ENCODE measurements at regions not wholly inside any gene's neighbourhood (a gene's known extent, or its start where the extent isn't known, plus 50 kb on each side); places are given as distances from the start of the nearest gene placed in this dataset.

- DNase-seq (ENCODE audit: low spot score): no peak
- intact Hi-C loops (cut with DNase I): no loop called here
Observed at GRCh38 chr5:22938362-22938761, 85.2 kb upstream of the CDH12 start.

DNA sequence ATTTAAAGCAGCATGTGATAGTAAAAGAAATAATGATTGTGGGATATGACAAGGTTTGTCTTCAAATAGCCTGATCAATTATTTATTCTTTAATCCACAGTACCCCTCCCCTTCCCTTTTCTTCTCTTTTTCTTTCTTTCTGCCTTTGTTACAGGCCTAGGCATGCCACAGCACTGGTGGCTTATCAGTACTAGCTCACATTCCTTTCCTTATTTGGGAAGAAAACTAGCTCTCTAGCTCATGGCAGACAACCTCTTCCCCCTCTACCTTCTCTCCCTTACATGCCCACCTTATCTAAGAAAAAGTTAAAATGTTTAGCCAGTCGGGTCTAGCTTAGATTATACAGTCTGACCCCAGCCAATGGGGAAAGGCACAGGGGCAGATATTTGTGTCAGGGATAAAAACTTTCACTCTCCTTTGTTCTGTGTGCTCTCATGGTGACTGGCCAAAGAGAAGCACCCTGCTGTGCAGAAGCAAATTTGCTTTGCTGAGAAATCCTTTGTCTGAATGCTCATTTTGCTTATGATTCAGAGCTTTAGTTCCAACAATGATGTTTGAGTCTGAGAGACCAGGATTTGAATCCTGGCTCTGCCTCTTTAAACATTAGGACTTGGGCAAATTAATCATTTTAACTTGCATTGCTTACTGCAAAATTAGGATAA is 75.8 kb upstream of the CDH12 start:
- no peak for DNase-seq (ENCODE audit: low spot score)
- intact Hi-C loops (cut with DNase I): no loop called here

GRCh38 chr5:22926574-22926973 is 73.4 kb upstream of the CDH12 start:
- no peak for DNase-seq (ENCODE audit: low spot score)
- intact Hi-C loops (cut with DNase I): no loop called here

- intact Hi-C loops (cut with DNase I): no loop called here
- DNase-seq (ENCODE audit: low spot score): no peak
Observed at GRCh38 chr5:22918511-22918910, 65.4 kb upstream of the CDH12 start.

DNA sequence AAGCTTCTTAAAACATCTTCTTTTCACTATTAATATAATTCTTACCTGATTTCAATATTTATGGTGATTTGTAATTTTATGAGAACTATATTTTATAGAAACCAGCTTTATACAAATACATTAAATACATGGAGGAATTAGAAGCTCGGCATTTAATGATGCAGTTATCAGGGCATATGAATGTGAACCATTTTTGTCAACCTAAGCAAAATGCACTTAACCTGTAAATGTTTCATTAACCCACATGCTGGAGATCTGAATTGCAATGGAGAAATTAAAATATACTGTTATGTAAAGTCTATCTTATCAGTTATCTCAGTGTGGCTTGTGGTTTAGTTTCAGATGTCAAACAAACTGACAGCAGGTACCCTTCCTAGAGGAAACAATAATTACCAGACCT is 63.2 kb upstream of the CDH12 start:
- DNase-seq (ENCODE audit: low spot score): no peak
- intact Hi-C loops (cut with DNase I): no loop called here

DNA sequence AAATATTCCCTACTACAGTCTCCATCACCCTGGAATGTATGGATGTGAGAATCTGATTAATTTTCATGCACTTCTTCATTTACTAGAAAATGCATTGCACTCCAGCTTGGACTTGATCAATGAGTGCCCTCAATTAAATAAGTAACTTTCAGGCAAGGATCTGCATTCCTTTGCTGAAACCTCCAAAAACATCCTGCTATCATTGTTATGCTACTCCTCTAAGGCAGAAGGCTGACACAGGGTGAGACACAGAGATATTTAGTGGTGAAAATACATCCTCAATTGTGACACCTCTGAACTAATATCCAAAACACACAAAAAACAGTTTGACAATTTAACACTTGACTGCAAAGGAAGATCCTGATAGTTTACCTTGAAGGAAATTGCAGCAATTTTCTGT is 57.9 kb upstream of the CDH12 start:
- no peak for DNase-seq (ENCODE audit: low spot score)

GRCh38 chr5:22910523-22910922 is 57.4 kb upstream of the CDH12 start:
- intact Hi-C loops (cut with DNase I): no loop called here
- DNase-seq (ENCODE audit: low spot score): no peak

More for the DNA sequence above, 57.9 kb upstream of the CDH12 start:
- intact Hi-C loops (cut with DNase I): no loop called here

DNA sequence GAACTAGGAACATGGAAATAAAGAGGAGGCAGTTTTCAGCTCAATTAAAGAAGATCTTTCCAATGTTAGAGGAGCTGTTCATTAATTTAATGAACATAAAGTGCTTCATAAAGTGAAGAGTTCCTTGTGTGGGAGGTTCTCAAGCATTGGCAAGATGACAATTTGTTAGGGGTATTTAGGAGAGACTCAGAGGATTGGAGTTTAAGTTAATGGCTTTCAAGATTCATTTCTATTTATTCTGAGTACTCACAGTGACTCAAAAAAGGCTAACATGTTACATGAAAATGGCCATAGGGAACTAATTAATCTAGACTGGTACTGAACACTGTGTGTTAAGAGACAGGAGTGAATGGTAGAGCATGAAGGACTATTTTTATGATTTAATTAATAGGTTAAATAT is 55.4 kb upstream of the CDH12 start:
- intact Hi-C loops (cut with DNase I): no loop called here
- no peak for DNase-seq (ENCODE audit: low spot score)

GRCh38 chr5:22908129-22908528 is 55.0 kb upstream of the CDH12 start:
- intact Hi-C loops (cut with DNase I): no loop called here
- DNase-seq (ENCODE audit: low spot score): no peak

All from cardiac septum (tissue), 1 donor.